ENCODE measurements at regions not wholly inside any gene's neighbourhood (a gene's known extent, or its start where the extent isn't known, plus 50 kb on each side); places are given as distances from the start of the nearest gene placed in this dataset.

DNA sequence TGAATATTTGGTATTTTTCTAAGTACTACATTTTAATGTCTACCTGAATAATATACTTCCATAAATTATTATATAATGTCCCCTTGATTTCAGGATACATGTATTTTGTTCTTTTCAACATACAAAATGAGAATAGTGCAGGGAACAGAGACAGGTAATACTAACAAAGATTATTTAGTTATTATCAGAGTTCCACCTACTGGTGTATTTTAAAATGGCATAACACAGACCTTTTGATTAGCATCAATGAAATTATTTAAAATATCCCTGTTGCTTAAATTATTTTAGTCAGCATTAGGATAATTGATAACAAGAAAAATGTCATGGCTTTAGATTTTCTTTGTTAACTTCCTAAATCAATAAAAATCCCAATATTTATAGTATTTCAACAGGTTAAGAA, 184.0 kb downstream of the PRDM13 start:
- no peak for TF ChIP-seq SPI1 (IDR thresholded peaks at IDR 0.05; ENCODE audit: borderline replicate concordance, low read depth)
- TF ChIP-seq, protein P1, sequence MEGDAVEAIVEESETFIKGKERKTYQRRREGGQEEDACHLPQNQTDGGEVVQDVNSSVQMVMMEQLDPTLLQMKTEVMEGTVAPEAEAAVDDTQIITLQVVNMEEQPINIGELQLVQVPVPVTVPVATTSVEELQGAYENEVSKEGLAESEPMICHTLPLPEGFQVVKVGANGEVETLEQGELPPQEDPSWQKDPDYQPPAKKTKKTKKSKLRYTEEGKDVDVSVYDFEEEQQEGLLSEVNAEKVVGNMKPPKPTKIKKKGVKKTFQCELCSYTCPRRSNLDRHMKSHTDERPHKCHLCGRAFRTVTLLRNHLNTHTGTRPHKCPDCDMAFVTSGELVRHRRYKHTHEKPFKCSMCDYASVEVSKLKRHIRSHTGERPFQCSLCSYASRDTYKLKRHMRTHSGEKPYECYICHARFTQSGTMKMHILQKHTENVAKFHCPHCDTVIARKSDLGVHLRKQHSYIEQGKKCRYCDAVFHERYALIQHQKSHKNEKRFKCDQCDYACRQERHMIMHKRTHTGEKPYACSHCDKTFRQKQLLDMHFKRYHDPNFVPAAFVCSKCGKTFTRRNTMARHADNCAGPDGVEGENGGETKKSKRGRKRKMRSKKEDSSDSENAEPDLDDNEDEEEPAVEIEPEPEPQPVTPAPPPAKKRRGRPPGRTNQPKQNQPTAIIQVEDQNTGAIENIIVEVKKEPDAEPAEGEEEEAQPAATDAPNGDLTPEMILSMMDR (IDR thresholded peaks at IDR 0.05; ENCODE audit: insufficient read depth, low read length) = no peak
- no peak for TF ChIP-seq POLR2AphosphoS5 (IDR thresholded peaks at IDR 0.05; ENCODE audit: low read depth)
- no peak for TF ChIP-seq GABPA (IDR thresholded peaks at IDR 0.05; ENCODE audit: low read depth)

Measured in HL-60 (cell line).